GM12872 (cell line): ENCODE measurements at regions not wholly inside any gene's neighbourhood (a gene's known extent, or its start where the extent isn't known, plus 50 kb on each side); places are given as distances from the start of the nearest gene placed in this dataset.
A peak's percentile ranks its signal among the peaks of the same experiment; 100 is the strongest.

Experiments
- TF ChIP-seq, protein P1 (sequence below): IDR thresholded peaks from 3 replicates; pipeline ENCODE4 v1.5.1; 2011; ENCODE audit warnings: low read depth, mild to moderate bottlenecking, low read length, moderate library complexity; ENCODE audit not compliant: insufficient read depth

DNA sequence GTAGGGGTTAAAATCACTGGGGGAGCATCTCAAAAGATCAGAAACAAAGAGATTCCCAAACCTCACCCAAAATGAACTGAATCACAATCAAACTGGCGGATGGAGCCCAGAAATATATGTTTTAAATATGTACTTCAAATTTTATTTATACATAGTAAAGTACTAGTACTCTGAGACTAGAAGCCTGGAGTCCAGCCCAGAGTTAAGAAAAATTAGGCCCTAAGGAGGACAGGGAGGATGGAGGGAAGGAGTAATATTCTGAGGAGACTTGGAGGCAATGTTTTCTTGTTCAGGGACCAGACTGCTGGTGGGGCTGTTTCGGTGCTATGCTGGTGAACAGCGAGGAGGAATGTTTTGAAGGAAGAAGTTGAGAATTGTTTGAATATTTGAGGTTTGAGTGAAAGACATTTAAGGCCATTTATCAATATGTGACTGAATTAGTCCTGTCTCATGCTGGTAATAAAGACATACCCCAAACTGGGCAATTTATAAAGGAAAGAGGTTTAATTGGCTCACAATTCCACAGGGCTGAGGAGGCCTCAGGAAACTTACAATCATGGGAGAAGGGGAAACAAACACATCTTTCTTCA is 552.4 kb upstream of the DAB2 start:
- TF ChIP-seq, protein P1, sequence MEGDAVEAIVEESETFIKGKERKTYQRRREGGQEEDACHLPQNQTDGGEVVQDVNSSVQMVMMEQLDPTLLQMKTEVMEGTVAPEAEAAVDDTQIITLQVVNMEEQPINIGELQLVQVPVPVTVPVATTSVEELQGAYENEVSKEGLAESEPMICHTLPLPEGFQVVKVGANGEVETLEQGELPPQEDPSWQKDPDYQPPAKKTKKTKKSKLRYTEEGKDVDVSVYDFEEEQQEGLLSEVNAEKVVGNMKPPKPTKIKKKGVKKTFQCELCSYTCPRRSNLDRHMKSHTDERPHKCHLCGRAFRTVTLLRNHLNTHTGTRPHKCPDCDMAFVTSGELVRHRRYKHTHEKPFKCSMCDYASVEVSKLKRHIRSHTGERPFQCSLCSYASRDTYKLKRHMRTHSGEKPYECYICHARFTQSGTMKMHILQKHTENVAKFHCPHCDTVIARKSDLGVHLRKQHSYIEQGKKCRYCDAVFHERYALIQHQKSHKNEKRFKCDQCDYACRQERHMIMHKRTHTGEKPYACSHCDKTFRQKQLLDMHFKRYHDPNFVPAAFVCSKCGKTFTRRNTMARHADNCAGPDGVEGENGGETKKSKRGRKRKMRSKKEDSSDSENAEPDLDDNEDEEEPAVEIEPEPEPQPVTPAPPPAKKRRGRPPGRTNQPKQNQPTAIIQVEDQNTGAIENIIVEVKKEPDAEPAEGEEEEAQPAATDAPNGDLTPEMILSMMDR = no peak

DNA sequence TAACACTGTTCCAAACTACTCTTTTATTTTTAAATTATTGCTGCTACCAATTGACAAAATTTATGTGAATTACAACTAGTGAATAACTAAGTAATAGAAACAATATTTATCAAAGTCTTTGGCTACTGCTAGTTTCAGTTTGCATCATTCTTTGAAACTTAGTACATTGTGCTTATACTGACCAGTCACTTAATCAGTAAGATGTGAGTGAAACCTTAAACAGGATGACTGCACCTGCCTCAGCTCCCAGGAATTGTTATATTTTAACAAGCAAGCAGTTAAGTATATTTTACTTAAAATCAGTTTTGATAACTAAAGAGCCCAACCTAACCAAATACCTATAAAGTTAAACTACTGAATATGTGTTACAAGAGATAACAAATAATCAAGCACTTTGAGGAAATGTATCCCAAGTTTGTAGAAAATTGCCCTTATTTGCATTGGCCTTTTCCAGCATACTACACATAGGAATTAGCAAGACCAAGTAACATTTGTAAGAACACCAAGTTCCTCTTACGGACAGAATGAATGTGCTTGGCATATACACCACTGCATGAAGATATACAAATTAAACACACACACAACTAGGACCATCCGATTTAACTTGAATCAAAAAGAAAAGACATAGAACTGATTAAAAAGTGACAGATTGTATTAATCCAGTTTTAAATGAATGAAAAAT is 545.5 kb upstream of the DAB2 start:
- TF ChIP-seq, protein P1 = no peak

DNA sequence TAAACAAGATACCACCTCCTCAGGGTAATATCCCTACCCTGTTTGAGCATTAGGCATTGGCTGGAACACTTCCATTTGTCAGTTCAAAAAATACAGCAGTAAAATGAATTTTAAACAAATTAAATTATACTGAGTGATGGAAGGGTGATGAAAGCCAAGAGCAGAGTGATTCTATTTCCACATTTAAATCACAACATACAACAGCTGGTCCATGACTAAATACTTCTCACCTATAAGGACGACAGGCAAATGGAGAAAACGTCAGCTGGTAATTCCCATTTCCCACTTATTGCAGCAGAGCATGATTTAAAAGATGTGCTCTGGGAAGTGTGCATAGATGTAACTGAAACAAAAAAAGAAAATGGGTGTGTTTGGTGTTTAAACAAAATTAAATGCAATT is 543.6 kb upstream of the DAB2 start:
- TF ChIP-seq, protein P1 = no peak

DNA sequence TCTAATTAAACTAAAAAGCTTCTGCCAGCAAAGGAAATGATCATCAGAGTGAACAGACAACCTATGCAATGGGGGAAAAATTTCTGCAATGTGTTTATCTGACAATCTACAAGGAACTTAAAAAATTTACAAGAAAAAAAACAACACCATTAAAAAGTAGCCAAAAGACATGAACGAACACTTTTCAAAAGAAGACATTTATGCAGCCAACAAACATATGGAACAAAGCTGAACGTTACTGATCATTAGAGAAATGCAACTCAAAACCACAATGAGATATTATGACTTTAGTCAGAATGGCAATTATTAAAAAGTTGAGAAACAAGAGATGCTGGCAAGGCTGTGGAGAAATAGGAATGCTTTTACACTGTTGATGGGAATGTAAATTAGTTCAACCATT is 530.4 kb upstream of the DAB2 start:
- TF ChIP-seq, protein P1 = no peak

DNA sequence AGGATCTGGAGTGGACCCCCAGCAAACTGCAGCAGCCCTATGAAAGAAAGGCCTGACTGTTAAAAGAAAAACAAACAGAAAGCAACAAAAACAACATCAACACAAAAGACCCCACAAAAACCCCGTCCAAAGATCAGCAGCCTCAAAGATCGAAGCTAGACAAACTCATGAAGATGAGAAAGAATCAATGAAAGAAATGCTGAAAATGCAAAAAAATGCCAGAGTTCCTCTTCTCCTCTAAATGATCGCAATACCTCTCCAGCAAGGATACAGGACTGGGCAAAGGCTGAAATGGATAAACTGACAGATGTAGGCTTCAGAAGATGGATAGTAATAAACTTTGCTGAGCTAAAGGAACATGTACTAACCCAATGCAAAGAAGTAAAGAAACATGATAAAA is 526.3 kb upstream of the DAB2 start:
- TF ChIP-seq, protein P1 = no peak

- TF ChIP-seq, protein P1 = peak; percentile 51; the same call in 2 of the 3 replicates
Measured at GRCh38 chr5:39948867-39949468, 524.2 kb upstream of the DAB2 start.

DNA sequence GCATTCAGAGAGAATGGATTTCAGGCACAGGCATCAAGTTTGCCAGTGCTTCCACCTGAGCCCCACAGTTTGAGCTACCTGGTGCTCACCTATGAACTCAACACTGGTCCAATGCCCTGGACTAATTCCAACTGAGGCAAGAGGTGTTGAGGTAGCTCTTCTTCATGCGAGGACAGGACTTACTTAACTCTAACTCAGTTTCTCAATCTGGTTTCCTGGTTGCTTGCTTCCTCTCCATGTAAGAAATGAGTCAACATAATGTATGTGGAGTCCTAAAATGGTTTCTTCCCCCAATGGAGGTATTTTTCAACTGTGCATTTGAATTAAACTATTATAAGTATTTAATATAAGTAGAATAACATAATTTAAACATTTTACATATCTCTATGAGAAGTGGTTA is 523.6 kb upstream of the DAB2 start:
- TF ChIP-seq, protein P1 = no peak
